B cell (primary cell): ENCODE measurements at regions not wholly inside any gene's neighbourhood (a gene's known extent, or its start where the extent isn't known, plus 50 kb on each side); places are given as distances from the start of the nearest gene placed in this dataset.

Source experiments
- ATAC-seq: fragments of 200-7000 bp; cut with Tn5 transposase; one replicate; pipeline ENCODE4 v1.10.0; 2021; ENCODE audit warnings: low read depth, mild to moderate bottlenecking, moderate number of reproducible peaks, moderate library complexity
- CTCF ChIA-PET: fragments of 350-600 bp; sonication (Branson Sonifier 250); formaldehyde crosslinking; loops from one replicate; lab custom pipeline; 2021; ENCODE audit warnings: antibody characterized with exemption, inconsistent platforms; lab: Charles Lee
- POLR2A ChIA-PET: fragments of 350-600 bp; sonication (Branson Sonifier 250); formaldehyde crosslinking; loops from one replicate; lab custom pipeline; 2021; ENCODE audit warnings: antibody characterized with exemption; lab: Charles Lee
- DNase-seq: peaks from one replicate; pipeline ENCODE4 v3.0.0; 2013
- H2AFZ ChIP-seq: 2 replicates; pipeline ENCODE4 v1.6.1; 2012; ENCODE audit warnings: mild to moderate bottlenecking, low read depth, low read length; ENCODE audit not compliant: insufficient read depth, poor library complexity, severe bottlenecking
- H3K27ac ChIP-seq, 2 donors: 1 replicate in 1 of 2; 2 replicates in 1 of 2; pipeline ENCODE4 v1.5.1; 2012 to 2013; ENCODE audit warnings: low read length in 2 of 2, mild to moderate bottlenecking in 2 of 2, moderate library complexity in 1 of 2
- H3K27me3 ChIP-seq, 4 experiments: fragments of 200-600 bp in 1 of 4; sonication (generic) in 1 of 4; replicated peaks in 1 of 4; 1 replicate in 2 of 4; 2 replicates in 2 of 4; pipeline versions ENCODE4 v1.6.1 to v1.7.0; 2013 to 2016; ENCODE audit warnings: low read length in 3 of 4, mild to moderate bottlenecking in 2 of 4, mixed read lengths in 1 of 4, moderate library complexity in 1 of 4; ENCODE audit not compliant: insufficient read depth in 4 of 4, control insufficient read depth in 3 of 4; ENCODE audit errors: control extremely low read depth in 1 of 4
- H3K36me3 ChIP-seq, 2 experiments: replicated peaks in 1 of 2; 1 replicate in 1 of 2; 2 replicates in 1 of 2; pipeline versions ENCODE4 v1.6.1 to v1.7.1; 2013; ENCODE audit warnings: low read length in 1 of 2; ENCODE audit not compliant: insufficient read depth in 2 of 2, control insufficient read depth in 1 of 2; ENCODE audit errors: control extremely low read depth in 1 of 2, extremely low read depth in 1 of 2
- H3K4me1 ChIP-seq, 2 donors: fragments of 200-600 bp in 1 of 2; sonication (generic) in 1 of 2; 1 replicate in 1 of 2; 2 replicates in 1 of 2; pipeline versions ENCODE4 v1.5.1 to v1.6.1; 2013 to 2017; ENCODE audit warnings: low read length in 2 of 2; ENCODE audit not compliant: control insufficient read depth in 2 of 2, insufficient read depth in 2 of 2
- H3K4me2 ChIP-seq: replicated peaks from 2 replicates; pipeline ENCODE3; 2012; ENCODE audit warnings: mild to moderate bottlenecking, low read depth, low read length; ENCODE audit not compliant: poor library complexity, severe bottlenecking
- H3K4me3 ChIP-seq, 5 experiments: fragments of 200-600 bp in 1 of 5; sonication (generic) in 1 of 5; 1 replicate in 3 of 5; 2 replicates in 2 of 5; pipeline versions ENCODE4 v1.5.1 to v1.7.0; 2011 to 2016; ENCODE audit warnings: low read length in 4 of 5, mild to moderate bottlenecking in 4 of 5, low read depth in 2 of 5, control low read depth in 1 of 5, moderate library complexity in 1 of 5; ENCODE audit not compliant: insufficient read depth in 1 of 5; ENCODE audit errors: control extremely low read depth in 1 of 5, extremely low read depth in 1 of 5
- H3K79me2 ChIP-seq: fragments of 200-600 bp; sonication (generic); one replicate; pipeline ENCODE4 v1.6.0; 2016; ENCODE audit warnings: low read length; ENCODE audit not compliant: control insufficient read depth, insufficient read depth
- H3K9ac ChIP-seq: fragments of 200-600 bp; sonication (generic); 2 replicates; pipeline ENCODE4 v1.6.1; 2017; ENCODE audit warnings: mild to moderate bottlenecking, low read length, moderate library complexity
- H3K9me3 ChIP-seq, 3 donors: one replicate each; pipeline versions ENCODE4 v1.6.1 to v1.7.1; 2013; ENCODE audit warnings: low read length in 2 of 3; ENCODE audit not compliant: control insufficient read depth in 2 of 3, insufficient read depth in 1 of 3; ENCODE audit errors: control extremely low read depth in 1 of 3
- H4K20me1 ChIP-seq: 2 replicates; pipeline ENCODE4 v1.6.0; 2012; ENCODE audit warnings: mild to moderate bottlenecking, low read length; ENCODE audit not compliant: insufficient read depth, control insufficient read depth, poor library complexity, severe bottlenecking
- H3K27ac Mint-ChIP-seq: one replicate; pipeline ENCODE4 v1.8.0; 2021; ENCODE audit warnings: mixed read lengths
- H3K27me3 Mint-ChIP-seq: one replicate; pipeline ENCODE4 v1.8.0; 2021; ENCODE audit warnings: mixed read lengths
- H3K4me1 Mint-ChIP-seq: one replicate; pipeline ENCODE4 v1.8.0; 2021; ENCODE audit warnings: mixed read lengths
- H3K4me3 Mint-ChIP-seq: one replicate; pipeline ENCODE4 v1.8.0; 2021; ENCODE audit warnings: mixed read lengths
- H3K9me3 Mint-ChIP-seq: one replicate; pipeline ENCODE4 v1.8.0; 2022; ENCODE audit warnings: mixed read lengths; ENCODE audit not compliant: insufficient read depth
- CTCF ChIP-seq: fragments of 200-600 bp; IDR thresholded peaks from one replicate; pipeline ENCODE4 v1.8.0; 2022; ENCODE audit warnings: antibody characterized with exemption, mild to moderate bottlenecking
- EZH2 ChIP-seq: IDR thresholded peaks from 2 replicates; pipeline ENCODE4 v1.6.1; 2012; ENCODE audit warnings: borderline replicate concordance, low read depth, mild to moderate bottlenecking, moderate library complexity, low read length; ENCODE audit not compliant: insufficient read depth, poor library complexity, severe bottlenecking
- WGBS: methylation state at CpG from one replicate; pipeline ENCODE4 v1.1.5; 2013; ENCODE audit warnings: missing lambda C conversion rate; ENCODE audit not compliant: insufficient coverage; 5-methylcytosine and 5-hydroxymethylcytosine counted together
- intact Hi-C: fragments of 100-400 bp; cut with micrococcal nuclease; formaldehyde crosslinking; loops from one replicate; pipeline ENCODE4 v1.10.0; 2022

DNA sequence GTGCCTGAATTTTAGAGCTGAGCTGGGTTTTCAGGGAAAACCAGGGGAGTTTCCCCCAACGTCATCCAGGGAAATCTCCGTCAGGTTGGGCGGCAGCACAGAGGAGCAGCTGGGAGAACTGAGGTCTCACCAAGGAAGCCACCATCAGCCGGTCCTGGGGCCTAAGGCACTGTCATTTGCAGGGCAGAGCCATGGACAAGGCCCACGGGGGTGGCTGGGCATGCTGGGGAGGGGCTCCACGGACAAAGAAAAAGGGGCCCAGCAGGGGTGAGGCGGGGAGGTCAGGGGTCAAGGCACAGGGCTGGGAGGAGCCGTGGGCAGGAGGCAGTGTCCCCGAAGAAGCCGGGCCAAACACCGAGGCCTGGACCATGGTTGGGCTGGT lies 109.8 kb downstream of the HMX1 start:
- Histone ChIP-seq H2AFZ (no peak overlapping the region), H3K4me1 (no peaks in the 10 kb centered on the region), H3K9me3 (peaks cover 0 to 5% (median 0%) of the 10 kb centered on the region in 3 donors), H3K79me2 (no peaks in the 10 kb centered on the region), H3K9ac (no peak overlapping the region), H4K20me1 (no peaks in the 10 kb centered on the region), H3K27ac (no peak overlapping the region), H3K4me2 (no peak overlapping the region), H3K4me3 (no peak overlapping the region), H3K27me3 (no peaks in the 10 kb centered on the region), H3K36me3 (no peaks in the 10 kb centered on the region)
- ATAC-seq (no peak), DNase-seq (no peak)
- WGBS: 76% methylated on average over 11 of the region's 11 CpGs
- POLR2A ChIA-PET: no interaction called here
- H3K9me3 Mint-ChIP-seq: no peaks in the 10 kb centered on the region
- no peak overlapping the region for H3K4me3 Mint-ChIP-seq
- intact Hi-C loops: no loop called here
- H3K27me3 Mint-ChIP-seq: no peaks in the 10 kb centered on the region
- H3K4me1 Mint-ChIP-seq: no peaks in the 10 kb centered on the region
- TF ChIP-seq CTCF (no peak), EZH2 (no peak)
- H3K27ac Mint-ChIP-seq: no peak overlapping the region
- CTCF ChIA-PET: no interaction called here

DNA sequence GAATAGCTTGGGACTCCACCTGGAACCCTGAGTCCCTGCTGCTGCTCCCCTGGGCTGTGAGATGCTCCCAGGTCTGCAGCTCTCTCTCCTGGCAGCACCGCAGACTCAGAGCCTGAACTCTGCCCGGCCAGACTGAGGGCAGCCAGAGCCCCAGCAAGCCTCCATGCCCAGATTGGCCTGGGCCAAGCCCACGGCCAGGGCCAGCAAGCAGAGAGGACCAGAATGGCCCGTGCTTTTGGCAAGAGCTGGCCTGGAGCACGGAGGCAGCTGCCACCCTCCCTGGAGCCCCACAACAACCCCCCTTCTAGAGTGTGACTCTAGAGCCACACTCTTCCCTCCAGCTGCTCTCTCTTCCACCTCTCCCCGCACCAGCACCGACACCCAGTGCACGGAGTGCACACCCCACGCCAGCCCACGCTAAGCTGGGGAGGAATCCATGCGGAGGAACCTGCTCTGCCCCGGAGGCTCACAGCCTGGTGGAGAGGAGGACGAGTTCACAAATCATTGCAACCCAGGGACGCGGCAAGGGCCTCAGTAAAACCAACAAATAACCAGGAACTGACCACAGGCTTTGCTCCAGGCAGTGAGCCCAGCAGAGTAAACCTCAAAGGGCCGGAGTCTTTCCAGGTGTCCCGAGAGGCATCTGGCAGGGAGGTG lies 110.3 kb downstream of the HMX1 start:
- DNase-seq (no peak), ATAC-seq (no peak)
- H3K9me3 Mint-ChIP-seq: no peaks in the 10 kb centered on the region
- H3K9me3 ChIP-seq: peaks cover 0 to 5% (median 0%) of the 10 kb centered on the region in 3 donors
- no peak overlapping the region for H3K4me3 Mint-ChIP-seq
- intact Hi-C loops: no loop called here
- POLR2A ChIA-PET: no interaction called here
- no peaks in the 10 kb centered on the region for H3K27me3 ChIP-seq
- 83% methylated on average over 17 of the region's 17 CpGs for WGBS
- no peaks in the 10 kb centered on the region for H3K27me3 Mint-ChIP-seq
- no peak overlapping the region for H3K27ac ChIP-seq
- H3K4me2 ChIP-seq: no peak overlapping the region
- H3K27ac Mint-ChIP-seq: no peak overlapping the region
- no peaks in the 10 kb centered on the region for H3K79me2 ChIP-seq
- CTCF ChIA-PET: no interaction called here
- no peaks in the 10 kb centered on the region for H3K36me3 ChIP-seq
- H4K20me1 ChIP-seq: no peaks in the 10 kb centered on the region
- no peak overlapping the region for H3K4me3 ChIP-seq
- no peaks in the 10 kb centered on the region for H3K4me1 Mint-ChIP-seq
- no peak overlapping the region for H3K9ac ChIP-seq
- H2AFZ ChIP-seq: no peak overlapping the region
- H3K4me1 ChIP-seq: no peaks in the 10 kb centered on the region
- TF ChIP-seq CTCF (no peak), EZH2 (no peak)
